Left ventricle myocardium inferior (tissue), 1 donor: ENCODE measurements at regions not wholly inside any gene's neighbourhood (a gene's known extent, or its start where the extent isn't known, plus 50 kb on each side); places are given as distances from the start of the nearest gene placed in this dataset.

Source experiments
- DNase-seq: peaks from one replicate; pipeline ENCODE4 v3.0.0-alpha.2; 2020
- H3K27ac ChIP-seq: fragments of 200-600 bp; replicated peaks from 2 replicates; pipeline ENCODE4 v1.8.0; 2021
- H3K27me3 ChIP-seq: fragments of 200-600 bp; 2 replicates; pipeline ENCODE4 v1.8.0; 2021; ENCODE audit warnings: low read depth
- H3K36me3 ChIP-seq: fragments of 200-600 bp; 2 replicates; pipeline ENCODE4 v1.8.0; 2021
- H3K4me1 ChIP-seq: fragments of 200-600 bp; 2 replicates; pipeline ENCODE4 v1.8.0; 2021
- H3K4me3 ChIP-seq: fragments of 200-600 bp; 2 replicates; pipeline ENCODE4 v1.8.0; 2021; ENCODE audit warnings: mild to moderate bottlenecking, moderate library complexity
- H3K9me3 ChIP-seq: fragments of 200-600 bp; replicated peaks from 2 replicates; pipeline ENCODE4 v1.8.0; 2021
- CTCF ChIP-seq: fragments of 200-600 bp; IDR thresholded peaks from 2 replicates; pipeline ENCODE4 v1.8.0; 2021; ENCODE audit warnings: antibody characterized with exemption, mild to moderate bottlenecking, borderline replicate concordance
- intact Hi-C: fragments of 100-400 bp; cut with micrococcal nuclease; formaldehyde crosslinking; loops from one replicate; pipeline ENCODE4 v1.11.0; 2022
- donor health status: DM: no; HTN: yes; CAD: no; lungs with severe emphysema.

GRCh38 chr1:238119060-238119459, 228.3 kb upstream of the ZP4 start:
- no peaks in the 10 kb centered on the region for H3K4me1 ChIP-seq
- no peaks in the 10 kb centered on the region for H3K27me3 ChIP-seq
- DNase-seq = no peak
- no peak overlapping the region for H3K4me3 ChIP-seq
- TF ChIP-seq CTCF = no peak
- H3K27ac ChIP-seq = no peak overlapping the region
- intact Hi-C loops = no loop called here
- no peaks in the 10 kb centered on the region for H3K9me3 ChIP-seq
- H3K36me3 ChIP-seq = no peaks in the 10 kb centered on the region

- Histone ChIP-seq H3K9me3 (no peaks in the 10 kb centered on the region), H3K27me3 (no peaks in the 10 kb centered on the region), H3K36me3 (no peaks in the 10 kb centered on the region), H3K4me3 (no peak overlapping the region), H3K27ac (no peak overlapping the region), H3K4me1 (no peaks in the 10 kb centered on the region)
- intact Hi-C loops = no loop called here
- no peak for DNase-seq
- TF ChIP-seq CTCF = no peak
These were observed 225.1 kb upstream of the ZP4 start for GRCh38 chr1:238115852-238116251.

- Histone ChIP-seq H3K27ac (no peak overlapping the region), H3K27me3 (no peaks in the 10 kb centered on the region), H3K4me3 (no peak overlapping the region), H3K4me1 (no peaks in the 10 kb centered on the region), H3K36me3 (no peaks in the 10 kb centered on the region), H3K9me3 (no peaks in the 10 kb centered on the region)
- TF ChIP-seq CTCF = no peak
- intact Hi-C loops = no loop called here
- no peak for DNase-seq
These were observed 222.4 kb upstream of the ZP4 start for GRCh38 chr1:238112952-238113621.

GRCh38 chr1:238111516-238111915, 220.8 kb upstream of the ZP4 start:
- H3K4me1 ChIP-seq = no peaks in the 10 kb centered on the region
- H3K27me3 ChIP-seq = no peaks in the 10 kb centered on the region
- H3K36me3 ChIP-seq = no peaks in the 10 kb centered on the region
- no peaks in the 10 kb centered on the region for H3K9me3 ChIP-seq
- H3K27ac ChIP-seq = no peak overlapping the region
- no peak for DNase-seq
- no peak overlapping the region for H3K4me3 ChIP-seq
- intact Hi-C loops = no loop called here
- no peak for TF ChIP-seq CTCF

GRCh38 chr1:238111081-238111480, 220.4 kb upstream of the ZP4 start:
- TF ChIP-seq CTCF = no peak
- DNase-seq = no peak
- Histone ChIP-seq H3K27ac (no peak overlapping the region), H3K27me3 (no peaks in the 10 kb centered on the region), H3K9me3 (no peaks in the 10 kb centered on the region), H3K4me3 (no peak overlapping the region), H3K4me1 (no peaks in the 10 kb centered on the region), H3K36me3 (no peaks in the 10 kb centered on the region)
- intact Hi-C loops = no loop called here

GRCh38 chr1:238108417-238108816, 217.7 kb upstream of the ZP4 start:
- H3K36me3 ChIP-seq = no peaks in the 10 kb centered on the region
- no peak for DNase-seq
- H3K4me3 ChIP-seq = no peak overlapping the region
- H3K27ac ChIP-seq = no peak overlapping the region
- no peak for TF ChIP-seq CTCF
- H3K27me3 ChIP-seq = no peaks in the 10 kb centered on the region
- intact Hi-C loops = no loop called here
- no peaks in the 10 kb centered on the region for H3K4me1 ChIP-seq
- H3K9me3 ChIP-seq = no peaks in the 10 kb centered on the region
